ENCODE measurements at regions not wholly inside any gene's neighbourhood (a gene's known extent, or its start where the extent isn't known, plus 50 kb on each side); places are given as distances from the start of the nearest gene placed in this dataset.
A peak's percentile ranks its signal among the peaks of the same experiment; 100 is the strongest.

DNA sequence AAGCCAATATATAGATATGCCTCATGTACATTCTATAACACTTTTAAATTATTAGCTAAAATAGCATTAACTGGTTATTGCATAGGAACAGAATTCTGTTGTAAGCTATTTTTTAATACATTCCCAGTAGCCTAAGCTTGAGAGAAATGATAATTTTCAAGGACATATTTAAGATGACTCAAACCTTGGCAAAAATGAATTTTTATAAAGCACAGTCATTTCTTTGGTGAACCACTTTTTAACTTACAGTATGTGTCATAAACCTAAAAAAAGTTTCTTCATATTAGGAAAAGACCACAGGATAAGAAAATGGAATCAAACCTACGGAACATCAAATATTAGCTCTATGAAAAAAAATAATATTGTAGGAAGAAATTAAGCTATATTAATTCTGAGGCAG lies 986.3 kb downstream of the STIM2 start:
- DNase-seq (ENCODE audit: low spot score) = no peak

- DNase-seq (ENCODE audit: low spot score) = peak; percentile 61
These were observed 1000.7 kb downstream of the STIM2 start for GRCh38 chr4:27861381-27861787.

GRCh38 chr4:27861802-27862201 lies 1001.2 kb downstream of the STIM2 start:
- no peak for DNase-seq (ENCODE audit: low spot score)

GRCh38 chr4:27873596-27873995 lies 1013.0 kb downstream of the STIM2 start:
- no peak for DNase-seq (ENCODE audit: low spot score)

- no peak for DNase-seq (ENCODE audit: low spot score)
These were observed 1021.1 kb downstream of the STIM2 start for GRCh38 chr4:27881705-27882104.

DNA sequence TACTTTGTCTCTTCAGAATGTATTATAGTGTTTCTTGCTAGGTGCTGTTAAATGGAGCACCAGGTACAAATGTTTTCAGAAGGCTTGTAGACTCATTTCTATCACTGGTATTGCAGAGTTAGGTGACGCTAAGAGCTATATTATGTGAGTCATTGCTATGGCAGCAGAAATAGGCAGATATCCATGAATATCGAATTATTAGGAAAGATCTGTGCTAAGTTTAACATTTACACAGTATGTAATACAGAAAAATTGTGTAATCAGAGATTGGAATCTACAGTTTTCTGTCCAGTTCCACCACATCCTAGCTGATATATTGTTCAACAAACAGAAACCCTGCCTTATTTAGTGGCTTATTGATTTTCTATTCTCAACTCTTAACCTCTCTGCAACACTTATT lies 1025.5 kb downstream of the STIM2 start:
- DNase-seq (ENCODE audit: low spot score) = no peak

DNA sequence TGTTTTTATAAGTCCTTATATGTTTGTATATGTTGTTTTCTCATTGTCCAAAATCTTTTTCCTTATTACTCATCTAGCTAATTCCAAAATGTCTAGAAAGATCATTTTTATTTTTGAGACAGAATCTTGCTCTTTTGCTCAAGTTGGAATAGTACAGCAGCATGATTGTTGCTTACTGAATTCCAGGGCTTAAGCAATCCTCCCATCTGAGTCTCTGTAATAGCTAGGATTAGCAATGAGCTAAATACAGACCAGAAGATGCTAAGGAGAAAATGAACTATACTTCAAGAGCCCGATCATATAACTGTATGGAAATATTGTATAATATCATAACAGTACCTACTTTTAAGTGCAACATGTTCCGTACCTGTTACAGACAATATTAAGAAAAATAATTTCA lies 1027.0 kb downstream of the STIM2 start:
- DNase-seq (ENCODE audit: low spot score) = no peak

DNA sequence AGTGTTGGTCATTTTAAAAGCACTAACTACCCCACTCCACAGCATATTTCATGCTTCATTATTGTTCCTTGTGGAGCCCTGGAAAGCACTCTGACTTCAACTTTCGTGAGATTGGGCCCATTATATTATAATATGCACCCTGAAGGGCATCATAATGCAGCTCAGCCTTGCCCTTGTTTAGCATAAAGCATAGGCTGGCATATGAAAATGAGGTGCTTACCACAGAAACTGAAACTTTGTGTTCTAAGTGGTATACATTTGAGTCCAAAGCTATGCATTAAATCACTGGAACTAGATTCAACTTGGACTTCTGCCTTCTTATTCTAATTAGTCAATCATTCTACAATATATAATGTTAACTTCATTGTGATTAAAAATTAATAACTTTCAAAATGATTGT lies 1027.9 kb downstream of the STIM2 start:
- no peak for DNase-seq (ENCODE audit: low spot score)

- DNase-seq (ENCODE audit: low spot score) = no peak
These were observed 1034.3 kb downstream of the STIM2 start for GRCh38 chr4:27894951-27895350.

GRCh38 chr4:27908356-27908755 lies 1047.7 kb downstream of the STIM2 start:
- DNase-seq (ENCODE audit: low spot score) = no peak

GRCh38 chr4:27910227-27910626 lies 1049.6 kb downstream of the STIM2 start:
- DNase-seq (ENCODE audit: low spot score) = no peak

- DNase-seq (ENCODE audit: low spot score) = no peak
These were observed 1050.4 kb downstream of the STIM2 start for GRCh38 chr4:27911047-27911446.

- DNase-seq (ENCODE audit: low spot score) = no peak
These were observed 1053.1 kb downstream of the STIM2 start for GRCh38 chr4:27913738-27914137.

- DNase-seq (ENCODE audit: low spot score) = no peak
These were observed 1055.2 kb downstream of the STIM2 start for GRCh38 chr4:27915822-27916221.

GRCh38 chr4:27916452-27917184 lies 1056.0 kb downstream of the STIM2 start:
- DNase-seq (ENCODE audit: low spot score) = no peak

DNA sequence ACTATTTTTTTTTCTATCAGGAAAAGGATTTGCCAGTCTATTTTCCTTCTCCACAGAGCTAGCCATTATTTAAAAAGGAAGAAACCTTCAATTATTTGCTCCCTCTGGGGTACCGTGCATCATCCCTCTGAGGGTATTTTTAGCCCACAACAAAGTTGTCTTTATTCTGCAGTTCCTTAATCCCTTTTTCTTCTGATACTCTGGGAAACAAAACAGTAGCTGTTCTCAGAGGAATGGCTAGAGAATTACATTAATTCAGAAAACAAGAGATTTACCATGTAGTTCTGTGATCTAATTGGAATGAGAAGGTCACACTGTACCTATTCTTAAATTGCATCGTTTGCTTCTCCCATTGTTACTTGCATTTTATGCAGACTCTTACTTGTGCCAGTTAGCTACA lies 1056.7 kb downstream of the STIM2 start:
- DNase-seq (ENCODE audit: low spot score) = no peak

GRCh38 chr4:27921231-27921630 lies 1060.6 kb downstream of the STIM2 start:
- DNase-seq (ENCODE audit: low spot score) = no peak

- no peak for DNase-seq (ENCODE audit: low spot score)
These were observed 1068.3 kb downstream of the STIM2 start for GRCh38 chr4:27928761-27929540.

GRCh38 chr4:27930291-27930690 lies 1069.7 kb downstream of the STIM2 start:
- DNase-seq (ENCODE audit: low spot score) = no peak

DNA sequence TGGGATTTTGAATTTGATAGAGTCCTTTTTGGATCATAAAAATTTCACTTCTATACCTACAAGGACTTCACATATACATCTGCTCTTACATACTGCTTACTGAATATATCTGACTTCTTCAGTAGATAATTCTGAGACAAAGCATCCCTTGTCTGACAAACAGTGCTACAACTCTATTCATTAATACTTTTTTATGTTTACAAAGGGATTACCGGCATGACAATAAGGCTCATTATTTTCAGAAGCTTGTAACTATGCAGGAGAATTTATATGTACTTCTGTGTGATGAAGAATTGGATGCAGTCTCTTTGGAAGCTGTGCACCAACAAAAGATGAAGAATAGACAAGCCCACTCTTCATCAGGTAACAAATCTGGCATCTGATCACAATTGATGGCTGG lies 1070.3 kb downstream of the STIM2 start:
- no peak for DNase-seq (ENCODE audit: low spot score)

- DNase-seq (ENCODE audit: low spot score) = no peak
These were observed 1070.9 kb downstream of the STIM2 start for GRCh38 chr4:27931584-27931983.

- DNase-seq (ENCODE audit: low spot score) = no peak
These were observed 1074.2 kb downstream of the STIM2 start for GRCh38 chr4:27934871-27935270.

DNA sequence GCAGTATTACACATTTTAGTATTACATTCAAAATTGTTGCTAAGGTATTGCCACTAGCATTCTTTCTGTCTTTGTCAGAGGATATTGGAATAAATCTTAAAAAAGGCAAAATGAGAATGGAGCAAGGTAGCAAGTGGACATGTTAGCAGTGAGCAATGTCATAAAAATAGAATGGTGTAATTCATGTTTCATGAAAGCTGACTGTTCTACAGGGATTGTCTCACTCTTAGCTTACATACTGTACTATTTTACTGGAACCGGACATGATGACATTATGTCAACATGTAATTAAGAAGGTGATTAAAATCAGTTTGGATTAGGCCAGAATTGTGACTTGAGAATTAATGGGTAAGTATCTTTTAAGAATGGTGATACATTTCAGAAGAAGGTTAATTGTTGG lies 1086.2 kb downstream of the STIM2 start:
- DNase-seq (ENCODE audit: low spot score) = no peak

- DNase-seq (ENCODE audit: low spot score) = no peak
These were observed 1086.7 kb downstream of the STIM2 start for GRCh38 chr4:27947302-27947701.
